RPMI7951 (cell line): ENCODE measurements at regions not wholly inside any gene's neighbourhood (a gene's known extent, or its start where the extent isn't known, plus 50 kb on each side); places are given as distances from the start of the nearest gene placed in this dataset.
"Not testable (repeated sequence)": the region's sequence is repeated elsewhere in the genome, so short reads cannot be mapped to it uniquely, and the experiment has no call there.

Experiments
- DNase-seq: peaks from one replicate; pipeline ENCODE4 v3.0.0-alpha.2; 2012; ENCODE audit warnings: low read depth

DNA sequence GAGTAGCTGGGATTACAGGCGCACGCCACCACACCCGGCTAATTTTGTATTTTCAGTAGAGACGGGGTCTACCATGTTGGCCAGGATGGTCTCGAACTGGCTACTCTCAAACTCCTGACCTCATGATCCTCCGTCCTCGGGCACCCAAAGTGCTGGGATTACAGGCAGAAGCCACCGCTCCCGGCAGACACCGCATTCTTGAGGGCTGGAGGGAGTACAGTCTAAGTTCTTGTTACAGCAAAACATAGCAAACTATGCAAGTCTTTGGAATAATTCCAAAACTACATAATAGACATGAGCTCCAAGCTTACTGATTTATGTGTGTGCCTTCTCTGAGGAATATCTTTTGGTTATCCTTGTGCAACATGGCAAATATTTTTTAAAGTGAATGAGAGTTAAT is 299.1 kb upstream of the ZNF658 start:
- DNase-seq, result peak; percentile 0

DNA sequence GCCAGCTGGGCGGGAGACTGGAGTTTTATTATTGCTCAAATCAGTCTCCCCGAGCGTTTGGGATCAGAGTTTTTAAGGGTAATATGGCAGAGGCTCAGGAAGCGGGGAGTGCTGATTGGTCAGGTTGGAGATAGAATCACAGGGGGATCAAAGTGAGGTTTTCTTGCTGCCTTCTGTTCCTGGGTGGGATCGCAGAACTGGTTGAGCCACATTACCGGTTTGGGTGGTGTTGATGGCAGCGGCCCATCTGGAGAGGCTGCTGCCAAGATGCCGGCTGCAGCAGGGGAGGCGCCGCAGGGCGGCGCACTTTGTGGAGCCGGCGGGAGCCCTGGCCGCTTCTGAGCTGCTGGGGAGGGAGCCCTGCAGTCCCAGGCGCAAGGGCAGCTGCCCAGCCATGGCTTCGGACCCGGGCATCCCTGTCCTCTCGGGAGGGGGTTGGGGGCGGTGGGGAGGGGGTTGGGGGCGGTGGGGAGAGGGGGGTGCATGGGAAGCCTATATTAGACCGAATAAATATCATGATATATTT is 268.9 kb upstream of the ZNF658 start:
- DNase-seq, result not testable (repeated sequence)

GRCh38 chr9:66647675-66648074 is 252.8 kb upstream of the ZNF658 start:
- not testable (repeated sequence) for DNase-seq

DNA sequence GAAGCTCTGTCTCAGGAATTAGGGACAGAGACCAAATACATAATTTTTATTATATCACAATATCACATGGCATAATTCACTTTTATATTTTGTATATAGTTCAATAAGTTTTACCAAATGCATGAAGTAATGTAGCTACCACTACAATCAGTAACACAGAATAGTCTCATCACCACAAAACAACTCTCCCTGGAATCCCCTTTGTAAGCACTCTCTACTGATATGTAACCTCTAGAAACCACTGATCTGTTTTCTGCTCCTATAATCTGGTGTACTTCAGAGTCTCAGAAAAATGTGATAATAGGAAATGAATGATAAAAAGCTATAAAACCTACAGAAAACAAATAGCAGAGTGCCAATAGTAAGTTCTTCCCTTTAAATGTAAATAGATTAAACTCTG is 210.3 kb upstream of the ZNF658 start:
- not testable (repeated sequence) for DNase-seq

DNA sequence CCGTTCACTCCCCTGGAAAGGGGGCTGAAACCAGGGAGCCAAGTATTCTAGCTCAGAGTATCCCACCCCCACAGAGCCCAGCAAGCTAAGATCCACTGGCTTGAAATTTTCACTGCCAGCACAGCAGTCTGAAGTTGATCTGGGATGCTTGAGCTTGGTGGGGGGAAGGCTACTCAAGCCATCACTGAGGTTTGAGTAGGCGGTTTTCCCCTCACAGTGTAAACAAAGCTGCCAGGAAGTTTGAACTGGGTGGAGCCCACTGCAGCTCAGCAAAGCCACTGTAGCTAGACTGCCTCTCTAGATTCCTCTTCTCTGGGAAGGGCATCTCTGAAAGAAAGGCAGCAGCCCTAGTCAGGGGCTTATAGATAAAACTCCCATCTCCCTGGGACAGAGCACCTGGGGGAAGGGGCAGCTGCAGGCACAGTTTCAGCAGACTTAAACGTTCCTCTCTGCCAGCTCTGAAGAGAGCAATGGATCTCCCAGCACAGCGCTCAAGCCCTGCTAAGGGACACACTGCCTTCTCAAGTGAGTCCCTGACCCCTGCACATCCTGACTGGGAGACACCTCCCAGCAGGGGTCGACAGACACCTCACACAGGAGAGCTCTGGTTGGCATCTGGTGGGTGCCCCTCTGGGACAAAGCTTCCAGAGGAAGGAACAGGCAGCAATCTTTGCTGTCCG is 204.8 kb upstream of the ZNF658 start:
- not testable (repeated sequence) for DNase-seq

DNA sequence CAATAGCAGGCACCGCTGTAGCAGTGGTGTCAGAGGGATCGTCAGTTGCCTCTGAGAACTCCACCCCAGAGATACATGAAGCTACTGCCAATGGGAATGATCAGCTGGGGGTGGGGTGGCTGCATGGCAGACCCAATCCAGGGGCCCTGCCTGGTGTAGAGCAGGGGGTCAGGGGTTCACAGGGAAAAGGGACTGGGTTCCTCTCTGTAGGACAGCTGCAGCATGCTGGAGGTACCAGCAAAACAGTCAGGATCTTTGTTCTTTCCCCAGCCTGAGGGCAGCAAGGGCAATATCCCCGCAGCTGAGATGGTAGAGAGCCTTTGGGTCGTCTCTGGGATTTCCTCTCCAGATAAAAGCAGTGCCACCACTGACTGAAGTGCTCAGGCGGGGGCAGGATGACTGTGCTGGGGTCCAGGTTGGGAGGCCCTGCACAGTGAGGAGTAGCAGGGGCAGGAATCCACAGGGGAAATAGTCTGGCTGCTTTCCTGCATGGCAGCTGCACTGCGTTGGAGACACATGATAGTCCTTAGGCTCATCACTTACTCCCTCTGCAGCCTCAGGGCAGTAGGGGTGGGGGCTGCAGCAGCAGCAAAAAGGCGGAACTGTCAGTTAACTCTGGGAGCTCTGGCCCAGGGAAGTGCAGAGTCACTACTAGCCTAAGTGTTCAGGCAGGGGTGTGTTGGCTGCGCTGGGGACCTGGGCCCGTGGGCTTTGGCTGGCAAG is 203.0 kb upstream of the ZNF658 start:
- not testable (repeated sequence) for DNase-seq

- DNase-seq, result not testable (repeated sequence)
Measured at GRCh38 chr9:66698066-66698455, 202.5 kb upstream of the ZNF658 start.

GRCh38 chr9:66701411-66702377 is 198.8 kb upstream of the ZNF658 start:
- not testable (repeated sequence) for DNase-seq

DNA sequence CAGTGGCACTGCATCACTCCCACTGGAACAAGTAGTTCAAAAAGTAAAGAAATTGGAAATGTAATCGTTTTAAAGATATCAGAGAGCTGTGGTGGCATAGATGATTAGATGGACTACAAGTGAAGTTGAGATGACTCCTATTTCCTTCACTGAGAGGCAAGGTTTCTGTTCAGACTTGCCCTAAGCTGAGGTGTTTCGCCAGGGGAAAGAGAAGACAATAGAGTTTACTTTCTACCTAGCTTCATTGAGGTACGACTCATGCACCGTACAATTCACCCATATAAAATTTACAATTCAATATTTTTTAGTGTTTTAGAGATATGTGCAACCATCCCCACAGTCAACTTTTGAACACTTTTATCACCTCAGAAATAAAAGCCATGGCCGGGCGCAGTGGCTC is 189.0 kb upstream of the ZNF658 start:
- not testable (repeated sequence) for DNase-seq

DNA sequence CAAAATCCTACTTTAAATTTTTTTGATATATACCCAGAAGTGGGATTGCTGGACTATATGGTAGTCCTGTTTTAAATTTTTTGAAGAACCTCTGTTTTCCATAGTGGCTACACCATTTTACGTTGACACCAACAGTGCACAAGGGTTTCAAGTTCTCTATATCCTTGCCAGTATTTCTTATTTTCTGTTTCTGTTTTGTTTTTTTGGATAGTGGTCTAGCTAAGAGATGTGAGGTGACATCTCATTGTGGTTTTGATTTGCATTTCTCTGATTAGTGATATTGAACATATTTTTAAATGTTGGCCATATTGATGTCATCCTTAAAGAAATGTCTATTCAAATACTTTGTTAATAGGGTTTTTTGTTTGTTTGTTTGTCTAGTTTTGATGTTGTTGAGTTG is 187.7 kb upstream of the ZNF658 start:
- not testable (repeated sequence) for DNase-seq

- not testable (repeated sequence) for DNase-seq
Measured at GRCh38 chr9:66713552-66713951, 187.0 kb upstream of the ZNF658 start.

DNA sequence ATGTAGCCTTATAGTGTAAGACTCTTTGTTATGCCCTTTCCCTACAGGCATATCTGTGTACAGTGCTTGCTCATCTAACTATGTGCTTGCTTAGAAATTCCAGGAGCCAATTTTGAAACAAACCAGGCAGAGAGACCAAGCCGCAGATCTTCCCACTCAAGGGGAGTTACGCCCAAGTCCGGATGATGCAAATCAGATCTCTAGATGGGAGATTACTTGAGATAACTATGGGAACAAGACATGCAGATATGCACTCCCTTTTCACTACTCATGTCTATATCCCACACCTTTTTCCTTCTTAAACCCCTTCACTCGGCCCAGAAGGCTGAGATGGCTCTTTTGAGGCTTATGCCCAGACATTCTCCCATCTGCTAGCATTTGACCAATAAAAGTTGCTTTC is 179.7 kb upstream of the ZNF658 start:
- not testable (repeated sequence) for DNase-seq

DNA sequence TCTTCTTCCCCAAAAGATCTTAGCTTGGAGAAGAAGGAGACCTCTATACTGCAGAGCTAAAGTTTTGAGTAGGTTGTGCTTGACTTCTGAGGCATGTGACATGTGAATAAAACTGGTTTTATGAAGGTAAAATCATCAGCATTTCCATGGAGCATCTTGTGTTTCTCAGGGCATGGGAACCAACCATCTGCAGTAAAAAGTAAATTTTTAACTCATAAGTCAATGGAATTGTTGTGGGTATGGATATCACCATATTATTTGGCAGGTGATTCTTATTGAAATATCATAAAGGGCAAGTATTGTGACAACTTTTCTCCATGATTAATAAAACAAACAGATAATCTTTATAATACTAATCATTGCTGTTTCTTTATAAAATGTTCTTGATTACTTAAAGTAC is 173.0 kb upstream of the ZNF658 start:
- not testable (repeated sequence) for DNase-seq

DNA sequence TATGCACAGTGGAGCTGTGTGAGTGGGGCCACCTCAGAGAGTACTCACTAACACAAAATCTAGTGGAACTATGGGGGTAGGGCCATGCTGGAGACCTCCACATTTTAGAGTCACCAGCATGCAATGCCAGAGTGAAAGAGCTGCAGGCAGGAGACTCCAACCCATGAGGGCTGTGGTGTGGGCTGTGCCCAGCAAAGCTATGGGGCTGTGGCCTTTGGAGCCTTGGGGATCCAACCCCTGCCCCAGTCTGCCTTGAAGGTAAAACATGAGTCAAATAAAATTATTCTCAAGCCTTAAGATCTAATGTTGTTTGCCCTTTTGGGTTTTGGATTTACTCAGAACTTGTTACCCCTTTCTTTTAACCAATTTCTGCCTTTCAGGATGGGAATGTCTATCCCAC is 163.8 kb upstream of the ZNF658 start:
- not testable (repeated sequence) for DNase-seq

GRCh38 chr9:66738418-66738817 is 162.1 kb upstream of the ZNF658 start:
- not testable (repeated sequence) for DNase-seq

DNA sequence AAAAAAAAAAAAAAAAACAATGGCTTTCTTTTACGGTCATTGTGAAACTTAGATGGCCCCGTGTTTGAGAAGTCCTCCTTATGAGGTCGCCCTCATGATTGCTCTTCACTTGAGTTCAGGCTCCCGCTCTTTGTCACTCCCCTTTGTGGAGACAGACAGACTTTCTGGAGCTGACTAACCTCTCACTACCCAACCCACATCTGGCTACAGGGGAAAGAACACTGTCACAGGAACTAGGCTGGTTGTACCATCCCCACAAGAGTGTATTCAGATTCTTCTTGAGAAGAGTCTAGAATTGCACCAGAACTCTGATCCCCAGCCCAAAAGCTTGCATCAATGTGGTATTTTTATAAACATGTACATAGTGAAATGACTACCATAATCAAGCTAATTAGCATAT is 160.4 kb upstream of the ZNF658 start:
- not testable (repeated sequence) for DNase-seq

DNA sequence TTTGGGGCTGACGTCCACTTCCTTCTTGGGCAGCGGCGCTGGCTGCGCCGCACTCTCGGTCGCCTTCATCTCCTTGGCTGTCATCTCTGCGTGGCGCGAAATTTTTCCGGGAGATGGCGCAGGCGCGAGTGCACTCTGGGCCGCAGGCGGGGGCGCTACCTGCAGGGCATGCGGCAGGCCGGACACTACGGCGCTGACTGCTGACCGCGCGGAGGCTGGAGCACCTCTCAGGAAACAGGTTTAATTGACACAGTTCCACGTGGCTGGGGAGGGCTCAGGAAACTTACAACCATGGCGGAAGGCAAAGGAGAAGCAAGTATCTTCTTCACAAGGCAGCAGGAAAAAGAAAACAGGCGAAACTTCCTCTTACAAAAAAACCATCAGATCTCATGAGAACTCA is 154.7 kb upstream of the ZNF658 start:
- DNase-seq, result not testable (repeated sequence)

DNA sequence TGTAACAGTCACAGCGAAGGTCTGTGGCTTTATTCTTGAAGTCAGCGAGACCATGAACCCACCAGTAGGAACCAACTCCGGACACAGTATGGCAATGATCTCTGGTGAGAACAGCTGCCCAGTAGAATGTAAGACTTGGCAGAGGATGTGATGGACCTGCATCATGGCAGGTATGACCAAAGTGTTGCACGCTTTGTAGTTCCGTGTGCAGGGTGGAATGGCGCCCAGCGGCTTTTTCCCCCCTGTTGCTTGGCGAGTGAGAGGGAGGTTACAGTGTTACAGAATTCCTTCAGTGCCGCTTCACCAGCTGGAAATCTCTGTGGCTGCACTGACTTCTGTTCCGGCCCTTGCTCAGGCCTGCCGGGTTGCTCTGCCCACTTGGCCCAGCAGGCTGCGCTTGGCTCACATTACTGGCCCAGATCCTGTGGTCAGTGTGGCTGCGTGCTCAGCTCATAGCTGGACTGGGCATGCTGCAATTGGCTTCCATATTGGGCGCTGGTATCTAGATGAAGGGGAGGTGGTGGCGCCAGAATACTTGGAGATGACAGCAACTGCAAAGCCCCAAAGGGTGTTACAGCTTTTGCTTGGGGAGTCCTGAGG is 148.1 kb upstream of the ZNF658 start:
- DNase-seq, result not testable (repeated sequence)

- DNase-seq, result not testable (repeated sequence)
Measured at GRCh38 chr9:66759825-66760492, 140.6 kb upstream of the ZNF658 start.

- not testable (repeated sequence) for DNase-seq
Measured at GRCh38 chr9:66764799-66765493, 135.6 kb upstream of the ZNF658 start.
